ENCODE measurements at regions not wholly inside any gene's neighbourhood (a gene's known extent, or its start where the extent isn't known, plus 50 kb on each side); places are given as distances from the start of the nearest gene placed in this dataset.

GRCh38 chr13:53537586-53537985 lies 509.0 kb downstream of the OLFM4 start:
- H2BK5ac ChIP-seq (ENCODE audit: low read depth, low read length, poor library complexity, severe bottlenecking) = no peak overlapping the region
- no peak overlapping the region for H3K23ac ChIP-seq (ENCODE audit: low read length in 2 of 2)
- no peak overlapping the region for H3K4me3 ChIP-seq (ENCODE audit: insufficient read depth in 1 of 2, low read depth in 1 of 2, low read length in 2 of 2)
- H4K91ac ChIP-seq (ENCODE audit: low read length) = no peak overlapping the region
- H4K8ac ChIP-seq (ENCODE audit: low read length) = no peak overlapping the region
- no peaks in the 10 kb centered on the region for H3K4me1 ChIP-seq (ENCODE audit: control insufficient read depth, insufficient read depth, low read depth, low read length)
- H3K79me1 ChIP-seq (replicated peaks; ENCODE audit: low read length, poor library complexity, severe bottlenecking) = no peaks in the 10 kb centered on the region
- WGBS = 50% methylated on average over 1 of the region's 1 CpG
- no peaks in the 10 kb centered on the region for H3K27me3 ChIP-seq (ENCODE audit: control insufficient read depth in 1 of 2, insufficient read depth in 1 of 2, low read length in 2 of 2)
- no peak overlapping the region for H2BK12ac ChIP-seq (ENCODE audit: low read length in 2 of 2)
- H3K9me3 ChIP-seq (ENCODE audit: control insufficient read depth, low read length) = no peaks in the 10 kb centered on the region
- no peak overlapping the region for H3K4me2 ChIP-seq (ENCODE audit: low read length, poor library complexity, severe bottlenecking)
- H2AFZ ChIP-seq (ENCODE audit: low read depth, low read length) = no peak overlapping the region
- no peak overlapping the region for H2BK15ac ChIP-seq (ENCODE audit: low read depth, poor library complexity, severe bottlenecking)
- H3K14ac ChIP-seq (ENCODE audit: low read length in 2 of 2) = no peak overlapping the region
- H3K4ac ChIP-seq (ENCODE audit: low read depth in 1 of 2, low read length in 2 of 2) = no peak overlapping the region
- H3K36me3 ChIP-seq (ENCODE audit: control insufficient read depth in 1 of 2, insufficient read depth in 2 of 2, low read depth in 1 of 2, low read length in 2 of 2) = no peaks in the 10 kb centered on the region
- H2BK120ac ChIP-seq (ENCODE audit: low read depth, low read length) = no peak overlapping the region
- H3K18ac ChIP-seq (ENCODE audit: low read depth in 1 of 2, low read length in 2 of 2) = no peak overlapping the region
- no peak overlapping the region for H3K9ac ChIP-seq (ENCODE audit: low read length)
- H2AK5ac ChIP-seq (ENCODE audit: low read length, severe bottlenecking) = no peak overlapping the region
- no peak for DNase-seq
- no peak overlapping the region for H3K27ac ChIP-seq (ENCODE audit: low read length, poor library complexity, severe bottlenecking)

GRCh38 chr13:53545340-53545941 lies 516.8 kb downstream of the OLFM4 start:
- H3K27ac ChIP-seq (ENCODE audit: low read length, poor library complexity, severe bottlenecking) = no peak overlapping the region
- H3K4me1 ChIP-seq (ENCODE audit: control insufficient read depth, insufficient read depth, low read depth, low read length) = no peaks in the 10 kb centered on the region
- H3K27me3 ChIP-seq (ENCODE audit: control insufficient read depth in 1 of 2, insufficient read depth in 1 of 2, low read length in 2 of 2) = no peaks in the 10 kb centered on the region
- no peak overlapping the region for H2BK12ac ChIP-seq (ENCODE audit: low read length in 2 of 2)
- no peak overlapping the region for H2BK120ac ChIP-seq (ENCODE audit: low read depth, low read length)
- WGBS = 83% methylated on average over 1 of the region's 1 CpG
- H2BK5ac ChIP-seq (ENCODE audit: low read depth, low read length, poor library complexity, severe bottlenecking) = no peak overlapping the region
- H3K4ac ChIP-seq (ENCODE audit: low read depth in 1 of 2, low read length in 2 of 2) = no peak overlapping the region
- no peak overlapping the region for H3K23ac ChIP-seq (ENCODE audit: low read length in 2 of 2)
- no peak overlapping the region for H3K9ac ChIP-seq (ENCODE audit: low read length)
- H3K9me3 ChIP-seq (ENCODE audit: control insufficient read depth, low read length) = peaks cover 4% of the 10 kb centered on the region
- no peak overlapping the region for H4K8ac ChIP-seq (ENCODE audit: low read length)
- no peak overlapping the region for H3K4me2 ChIP-seq (ENCODE audit: low read length, poor library complexity, severe bottlenecking)
- H3K14ac ChIP-seq (ENCODE audit: low read length in 2 of 2) = no peak overlapping the region
- H2AK5ac ChIP-seq (ENCODE audit: low read length, severe bottlenecking) = no peak overlapping the region
- no peak overlapping the region for H2AFZ ChIP-seq (ENCODE audit: low read depth, low read length)
- H2BK15ac ChIP-seq (ENCODE audit: low read depth, poor library complexity, severe bottlenecking) = no peak overlapping the region
- H3K4me3 ChIP-seq (ENCODE audit: insufficient read depth in 1 of 2, low read depth in 1 of 2, low read length in 2 of 2) = no peak overlapping the region
- DNase-seq = no peak
- H4K91ac ChIP-seq (ENCODE audit: low read length) = no peak overlapping the region
- no peaks in the 10 kb centered on the region for H3K36me3 ChIP-seq (ENCODE audit: control insufficient read depth in 1 of 2, insufficient read depth in 2 of 2, low read depth in 1 of 2, low read length in 2 of 2)
- no peaks in the 10 kb centered on the region for H3K79me1 ChIP-seq (replicated peaks; ENCODE audit: low read length, poor library complexity, severe bottlenecking)
- H3K18ac ChIP-seq (ENCODE audit: low read depth in 1 of 2, low read length in 2 of 2) = no peak overlapping the region

- H2BK120ac ChIP-seq (ENCODE audit: low read depth, low read length) = no peak overlapping the region
- no peak overlapping the region for H2BK5ac ChIP-seq (ENCODE audit: low read depth, low read length, poor library complexity, severe bottlenecking)
- H4K8ac ChIP-seq (ENCODE audit: low read length) = no peak overlapping the region
- no peak overlapping the region for H2BK15ac ChIP-seq (ENCODE audit: low read depth, poor library complexity, severe bottlenecking)
- H3K4ac ChIP-seq (ENCODE audit: low read depth in 1 of 2, low read length in 2 of 2) = no peak overlapping the region
- no peak overlapping the region for H2AFZ ChIP-seq (ENCODE audit: low read depth, low read length)
- no peak overlapping the region for H3K27ac ChIP-seq (ENCODE audit: low read length, poor library complexity, severe bottlenecking)
- no peak overlapping the region for H3K4me3 ChIP-seq (ENCODE audit: insufficient read depth in 1 of 2, low read depth in 1 of 2, low read length in 2 of 2)
- H3K4me2 ChIP-seq (ENCODE audit: low read length, poor library complexity, severe bottlenecking) = no peak overlapping the region
- H3K4me1 ChIP-seq (ENCODE audit: control insufficient read depth, insufficient read depth, low read depth, low read length) = no peaks in the 10 kb centered on the region
- no peak overlapping the region for H3K14ac ChIP-seq (ENCODE audit: low read length in 2 of 2)
- H2BK12ac ChIP-seq (ENCODE audit: low read length in 2 of 2) = no peak overlapping the region
- H3K79me1 ChIP-seq (replicated peaks; ENCODE audit: low read length, poor library complexity, severe bottlenecking) = no peaks in the 10 kb centered on the region
- H2AK5ac ChIP-seq (ENCODE audit: low read length, severe bottlenecking) = no peak overlapping the region
- DNase-seq = no peak
- no peak overlapping the region for H3K9ac ChIP-seq (ENCODE audit: low read length)
- no peaks in the 10 kb centered on the region for H3K27me3 ChIP-seq (ENCODE audit: control insufficient read depth in 1 of 2, insufficient read depth in 1 of 2, low read length in 2 of 2)
- H3K18ac ChIP-seq (ENCODE audit: low read depth in 1 of 2, low read length in 2 of 2) = no peak overlapping the region
- WGBS = 56% methylated on average over 1 of the region's 1 CpG
- no peak overlapping the region for H3K23ac ChIP-seq (ENCODE audit: low read length in 2 of 2)
- H4K91ac ChIP-seq (ENCODE audit: low read length) = no peak overlapping the region
- H3K36me3 ChIP-seq (ENCODE audit: control insufficient read depth in 1 of 2, insufficient read depth in 2 of 2, low read depth in 1 of 2, low read length in 2 of 2) = no peaks in the 10 kb centered on the region
- peaks cover 3% of the 10 kb centered on the region for H3K9me3 ChIP-seq (ENCODE audit: control insufficient read depth, low read length)
Measured at GRCh38 chr13:53560556-53560955, 531.9 kb downstream of the OLFM4 start.

DNA sequence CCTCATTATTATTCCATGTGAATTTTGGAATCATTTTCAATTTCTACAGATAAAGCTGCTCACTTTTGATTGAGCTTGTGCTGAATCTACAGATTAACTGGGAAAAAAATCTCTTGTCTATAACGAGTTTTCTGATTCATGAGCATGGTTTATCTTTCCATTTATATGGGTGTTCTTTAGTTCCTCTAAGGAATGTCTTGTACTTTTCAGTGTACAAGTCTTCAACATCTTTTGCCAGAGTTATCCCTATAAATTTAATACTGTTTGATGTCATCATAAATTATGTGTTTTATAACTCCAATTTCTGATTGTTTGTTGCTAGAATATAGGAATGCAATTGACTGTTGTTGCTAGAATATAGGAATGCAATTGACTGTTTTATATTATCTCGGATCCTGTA lies 533.8 kb downstream of the OLFM4 start:
- Histone ChIP-seq H4K8ac (ENCODE audit: low read length) (no peak overlapping the region), H3K4me1 (ENCODE audit: control insufficient read depth, insufficient read depth, low read depth, low read length) (no peaks in the 10 kb centered on the region), H3K4me3 (ENCODE audit: insufficient read depth in 1 of 2, low read depth in 1 of 2, low read length in 2 of 2) (no peak overlapping the region), H2AFZ (ENCODE audit: low read depth, low read length) (no peak overlapping the region), H2AK5ac (ENCODE audit: low read length, severe bottlenecking) (no peak overlapping the region), H3K27me3 (ENCODE audit: control insufficient read depth in 1 of 2, insufficient read depth in 1 of 2, low read length in 2 of 2) (no peaks in the 10 kb centered on the region), H2BK5ac (ENCODE audit: low read depth, low read length, poor library complexity, severe bottlenecking) (no peak overlapping the region), H3K4me2 (ENCODE audit: low read length, poor library complexity, severe bottlenecking) (no peak overlapping the region), H3K9me3 (ENCODE audit: control insufficient read depth, low read length) (peaks cover 3% of the 10 kb centered on the region), H3K9ac (ENCODE audit: low read length) (no peak overlapping the region), H3K27ac (ENCODE audit: low read length, poor library complexity, severe bottlenecking) (no peak overlapping the region), H3K18ac (ENCODE audit: low read depth in 1 of 2, low read length in 2 of 2) (no peak overlapping the region), H2BK15ac (ENCODE audit: low read depth, poor library complexity, severe bottlenecking) (no peak overlapping the region), H2BK120ac (ENCODE audit: low read depth, low read length) (no peak overlapping the region), H3K79me1 (replicated peaks; ENCODE audit: low read length, poor library complexity, severe bottlenecking) (no peaks in the 10 kb centered on the region), H3K23ac (ENCODE audit: low read length in 2 of 2) (no peak overlapping the region), H3K4ac (ENCODE audit: low read depth in 1 of 2, low read length in 2 of 2) (no peak overlapping the region), H4K91ac (ENCODE audit: low read length) (no peak overlapping the region), H2BK12ac (ENCODE audit: low read length in 2 of 2) (no peak overlapping the region), H3K36me3 (ENCODE audit: control insufficient read depth in 1 of 2, insufficient read depth in 2 of 2, low read depth in 1 of 2, low read length in 2 of 2) (no peaks in the 10 kb centered on the region), H3K14ac (ENCODE audit: low read length in 2 of 2) (no peak overlapping the region)
- no peak for DNase-seq
- WGBS = no CpG with 5 or more reads among the region's 2 CpGs

Data from mesenchymal stem cell (in vitro differentiated cells and primary cell).